HepG2 (cell line): ENCODE measurements at regions not wholly inside any gene's neighbourhood (a gene's known extent, or its start where the extent isn't known, plus 50 kb on each side); places are given as distances from the start of the nearest gene placed in this dataset.

ENCODE experiments used
- ADNP ChIP-seq: sonication (generic); formaldehyde crosslinking; IDR thresholded peaks from 2 replicates; pipeline ENCODE4 v1.4.0; 2020; ENCODE audit warnings: missing genetic modification reagents
- BRD4 ChIP-seq: sonication (generic); formaldehyde crosslinking; IDR thresholded peaks from 2 replicates; pipeline ENCODE4 v1.4.0; 2020; ENCODE audit warnings: missing genetic modification reagents
- CBX2 ChIP-seq, 2 experiments: fragments of 200-600 bp in 1 of 2; sonication (generic); formaldehyde crosslinking in 1 of 2; IDR thresholded peaks; 2 replicates each; pipeline versions ENCODE4 v1.7.0 to v1.8.1; 2018 to 2022; ENCODE audit warnings: low read depth in 2 of 2, low read length in 1 of 2, mild to moderate bottlenecking in 1 of 2, missing genetic modification reagents in 1 of 2
- FOXK1 ChIP-seq: sonication (generic); formaldehyde crosslinking; IDR thresholded peaks from 2 replicates; pipeline ENCODE4 v1.4.0; 2020; ENCODE audit warnings: low read depth, missing genetic modification reagents, borderline replicate concordance
- HMGA1 ChIP-seq: sonication (generic); formaldehyde crosslinking; conservative IDR thresholded peaks from 2 replicates; pipeline ENCODE4 v1.4.0; 2020; ENCODE audit warnings: missing genetic modification reagents
- JARID2 ChIP-seq: sonication (generic); formaldehyde crosslinking; IDR thresholded peaks from 2 replicates; pipeline ENCODE4 v1.8.1; 2023; ENCODE audit warnings: missing genetic modification reagents, inconsistent platforms; ENCODE audit not compliant: insufficient replicate concordance
- KIAA2018 ChIP-seq: sonication (generic); formaldehyde crosslinking; IDR thresholded peaks from 2 replicates; pipeline ENCODE4 v1.5.0; 2020; ENCODE audit warnings: mild to moderate bottlenecking, missing genetic modification reagents, borderline replicate concordance
- LCORL ChIP-seq, 2 experiments: fragments of 450-650 bp in 1 of 2; sonication (generic) in 1 of 2; formaldehyde crosslinking in 1 of 2; IDR thresholded peaks; 2 replicates each; pipeline versions ENCODE4 v1.5.0 to v1.6.1; 2017 to 2020; ENCODE audit warnings: antibody characterized with exemption in 1 of 2, missing genetic modification reagents in 1 of 2
- RBAK ChIP-seq: sonication (generic); formaldehyde crosslinking; IDR thresholded peaks from 2 replicates; pipeline ENCODE4 v1.5.1; 2020; ENCODE audit warnings: mild to moderate bottlenecking, missing genetic modification reagents
- SMARCE1 ChIP-seq: fragments of 450-650 bp; IDR thresholded peaks from 2 replicates; pipeline ENCODE4 v1.6.1; 2017; ENCODE audit warnings: borderline replicate concordance
- THRA ChIP-seq: sonication (generic); formaldehyde crosslinking; IDR thresholded peaks from 2 replicates; pipeline ENCODE4 v1.4.0; 2020; ENCODE audit warnings: missing genetic modification reagents, borderline replicate concordance
- ZNF10 ChIP-seq: sonication (generic); formaldehyde crosslinking; IDR thresholded peaks from 2 replicates; pipeline ENCODE4 v1.4.0; 2020; ENCODE audit warnings: mild to moderate bottlenecking, low read depth, missing genetic modification reagents, borderline replicate concordance
- ZNF563 ChIP-seq: sonication (generic); formaldehyde crosslinking; IDR thresholded peaks from 2 replicates; pipeline ENCODE4 v1.8.0; 2022; ENCODE audit warnings: mild to moderate bottlenecking, moderate library complexity, missing genetic modification reagents
- ZNF564 ChIP-seq: sonication (generic); formaldehyde crosslinking; IDR thresholded peaks from 2 replicates; pipeline ENCODE4 v1.8.1; 2023; ENCODE audit warnings: mild to moderate bottlenecking, missing genetic modification reagents
- ZNF567 ChIP-seq: sonication (generic); formaldehyde crosslinking; IDR thresholded peaks from 2 replicates; pipeline ENCODE4 v1.8.1; 2023; ENCODE audit warnings: mild to moderate bottlenecking, missing genetic modification reagents, borderline replicate concordance
- TF ChIP-seq, protein P1 (sequence below): sonication (generic); formaldehyde crosslinking; IDR thresholded peaks from 2 replicates; pipeline ENCODE4 v1.5.1; 2020; ENCODE audit warnings: missing genetic modification reagents, mild to moderate bottlenecking, borderline replicate concordance
- TF ChIP-seq, protein P2 (sequence below): IDR thresholded peaks from 2 replicates; pipeline ENCODE4 v1.6.1; 2018; ENCODE audit warnings: missing genetic modification reagents

GRCh38 chr1:4270651-4271337 is 370.7 kb upstream of the C1orf174 start (continued):
- TF ChIP-seq, protein P1, sequence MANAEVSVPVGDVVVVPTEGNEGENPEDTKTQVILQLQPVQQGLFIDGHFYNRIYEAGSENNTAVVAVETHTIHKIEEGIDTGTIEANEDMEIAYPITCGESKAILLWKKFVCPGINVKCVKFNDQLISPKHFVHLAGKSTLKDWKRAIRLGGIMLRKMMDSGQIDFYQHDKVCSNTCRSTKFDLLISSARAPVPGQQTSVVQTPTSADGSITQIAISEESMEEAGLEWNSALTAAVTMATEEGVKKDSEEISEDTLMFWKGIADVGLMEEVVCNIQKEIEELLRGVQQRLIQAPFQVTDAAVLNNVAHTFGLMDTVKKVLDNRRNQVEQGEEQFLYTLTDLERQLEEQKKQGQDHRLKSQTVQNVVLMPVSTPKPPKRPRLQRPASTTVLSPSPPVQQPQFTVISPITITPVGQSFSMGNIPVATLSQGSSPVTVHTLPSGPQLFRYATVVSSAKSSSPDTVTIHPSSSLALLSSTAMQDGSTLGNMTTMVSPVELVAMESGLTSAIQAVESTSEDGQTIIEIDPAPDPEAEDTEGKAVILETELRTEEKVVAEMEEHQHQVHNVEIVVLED (CRISPR knock-in tag): no peak
- peak; percentile 50; the same call in 1 of the 2 replicates for TF ChIP-seq THRA (CRISPR knock-in tag)
- TF ChIP-seq ZNF563 (CRISPR knock-in tag): no peak
- TF ChIP-seq HMGA1: no peak
- TF ChIP-seq ZNF10: no peak
- no peak for TF ChIP-seq CBX2 (IDR thresholded peaks at IDR 0.05; ENCODE audit: low read depth, low read length)
- no peak for TF ChIP-seq CBX2 (CRISPR knock-in tag; IDR thresholded peaks at IDR 0.05; ENCODE audit: low read depth)
- no peak for TF ChIP-seq ZNF567 (CRISPR knock-in tag)
- no peak for TF ChIP-seq KIAA2018 (CRISPR knock-in tag)
- no peak for TF ChIP-seq ZNF564 (CRISPR knock-in tag)
- no peak for TF ChIP-seq ADNP (CRISPR knock-in tag)
- no peak for TF ChIP-seq LCORL (IDR thresholded peaks at IDR 0.05)
- peak; percentile 39; the same call in 1 of the 2 replicates for TF ChIP-seq LCORL (CRISPR knock-in tag; IDR thresholded peaks at IDR 0.05)
- TF ChIP-seq SMARCE1: no peak
- TF ChIP-seq, protein P2, sequence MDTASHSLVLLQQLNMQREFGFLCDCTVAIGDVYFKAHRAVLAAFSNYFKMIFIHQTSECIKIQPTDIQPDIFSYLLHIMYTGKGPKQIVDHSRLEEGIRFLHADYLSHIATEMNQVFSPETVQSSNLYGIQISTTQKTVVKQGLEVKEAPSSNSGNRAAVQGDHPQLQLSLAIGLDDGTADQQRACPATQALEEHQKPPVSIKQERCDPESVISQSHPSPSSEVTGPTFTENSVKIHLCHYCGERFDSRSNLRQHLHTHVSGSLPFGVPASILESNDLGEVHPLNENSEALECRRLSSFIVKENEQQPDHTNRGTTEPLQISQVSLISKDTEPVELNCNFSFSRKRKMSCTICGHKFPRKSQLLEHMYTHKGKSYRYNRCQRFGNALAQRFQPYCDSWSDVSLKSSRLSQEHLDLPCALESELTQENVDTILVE (CRISPR knock-in tag): no peak
- TF ChIP-seq RBAK (CRISPR knock-in tag): no peak
- TF ChIP-seq FOXK1 (CRISPR knock-in tag): no peak
- TF ChIP-seq JARID2: no peak
- no peak for TF ChIP-seq BRD4 (CRISPR knock-in tag)
